ENCODE measurements at regions not wholly inside any gene's neighbourhood (a gene's known extent, or its start where the extent isn't known, plus 50 kb on each side); places are given as distances from the start of the nearest gene placed in this dataset.

- no peak overlapping the region for H3K9ac ChIP-seq (ENCODE audit: extremely low read depth, low read length, poor library complexity, severe bottlenecking)
- no peak overlapping the region for H3K4me3 ChIP-seq (ENCODE audit: low read length)
- Mint-ChIP-seq H3K27me3 (ENCODE audit: insufficient read depth) (peaks cover 1% of the 10 kb centered on the region), H3K36me3 (ENCODE audit: low read depth) (no peaks in the 10 kb centered on the region), H3K27ac (no peak overlapping the region), H3K4me3 (no peak overlapping the region), H3K4me1 (peaks cover 2% of the 10 kb centered on the region), H3K9me3 (no peaks in the 10 kb centered on the region)
- H3K4me1 ChIP-seq (ENCODE audit: control insufficient read depth, insufficient read depth, low read length) = no peaks in the 10 kb centered on the region
- no peaks in the 10 kb centered on the region for H3K36me3 ChIP-seq (ENCODE audit: control insufficient read depth, insufficient read depth, low read length)
- H3K27ac ChIP-seq (ENCODE audit: low read depth, low read length) = no peak overlapping the region
- no peaks in the 10 kb centered on the region for H3K9me3 ChIP-seq (ENCODE audit: control insufficient read depth, low read length)
- no peaks in the 10 kb centered on the region for H3K27me3 ChIP-seq (ENCODE audit: control insufficient read depth, insufficient read depth, low read length, poor library complexity, severe bottlenecking)
- WGBS, 2 experiments (ENCODE audit: insufficient coverage in 1 of 2, insufficient read length in 1 of 2) = 67 to 76% methylated on average over 6 to 12 of the region's 12 CpGs
- DNase-seq = peak; percentile 52
- TF ChIP-seq, protein P1, sequence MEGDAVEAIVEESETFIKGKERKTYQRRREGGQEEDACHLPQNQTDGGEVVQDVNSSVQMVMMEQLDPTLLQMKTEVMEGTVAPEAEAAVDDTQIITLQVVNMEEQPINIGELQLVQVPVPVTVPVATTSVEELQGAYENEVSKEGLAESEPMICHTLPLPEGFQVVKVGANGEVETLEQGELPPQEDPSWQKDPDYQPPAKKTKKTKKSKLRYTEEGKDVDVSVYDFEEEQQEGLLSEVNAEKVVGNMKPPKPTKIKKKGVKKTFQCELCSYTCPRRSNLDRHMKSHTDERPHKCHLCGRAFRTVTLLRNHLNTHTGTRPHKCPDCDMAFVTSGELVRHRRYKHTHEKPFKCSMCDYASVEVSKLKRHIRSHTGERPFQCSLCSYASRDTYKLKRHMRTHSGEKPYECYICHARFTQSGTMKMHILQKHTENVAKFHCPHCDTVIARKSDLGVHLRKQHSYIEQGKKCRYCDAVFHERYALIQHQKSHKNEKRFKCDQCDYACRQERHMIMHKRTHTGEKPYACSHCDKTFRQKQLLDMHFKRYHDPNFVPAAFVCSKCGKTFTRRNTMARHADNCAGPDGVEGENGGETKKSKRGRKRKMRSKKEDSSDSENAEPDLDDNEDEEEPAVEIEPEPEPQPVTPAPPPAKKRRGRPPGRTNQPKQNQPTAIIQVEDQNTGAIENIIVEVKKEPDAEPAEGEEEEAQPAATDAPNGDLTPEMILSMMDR (conservative IDR thresholded peaks at IDR 0.05) = no peak
Measured at GRCh38 chr16:10250137-10250828, 68.1 kb upstream of the GRIN2A start.

DNA sequence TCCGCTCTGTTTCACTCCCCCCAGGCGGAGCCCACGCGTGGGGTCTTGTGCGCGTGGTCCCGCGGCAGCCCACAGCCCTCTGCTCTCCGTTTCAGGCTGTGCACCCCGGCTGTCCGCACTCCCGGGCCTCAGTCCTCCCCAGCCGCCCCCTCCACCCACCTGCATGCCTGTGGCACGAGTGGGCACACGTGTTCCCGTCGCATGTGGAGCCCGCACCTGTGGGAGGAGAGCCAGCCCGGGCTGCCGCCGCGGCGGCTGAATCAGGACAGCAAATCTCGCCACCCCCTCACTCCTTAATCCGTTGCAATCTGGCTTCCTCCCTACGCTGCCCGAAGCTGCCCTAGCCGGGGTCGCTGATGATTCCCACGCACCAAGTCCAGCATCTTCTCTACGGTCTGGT lies 69.9 kb upstream of the GRIN2A start:
- Histone ChIP-seq H3K9me3 (ENCODE audit: control insufficient read depth, low read length) (no peaks in the 10 kb centered on the region), H3K36me3 (ENCODE audit: control insufficient read depth, insufficient read depth, low read length) (no peaks in the 10 kb centered on the region), H3K4me3 (ENCODE audit: low read length) (no peak overlapping the region), H3K4me1 (ENCODE audit: control insufficient read depth, insufficient read depth, low read length) (peaks cover 3% of the 10 kb centered on the region), H3K27me3 (ENCODE audit: control insufficient read depth, insufficient read depth, low read length, poor library complexity, severe bottlenecking) (no peaks in the 10 kb centered on the region), H3K27ac (ENCODE audit: low read depth, low read length) (no peak overlapping the region), H3K9ac (ENCODE audit: extremely low read depth, low read length, poor library complexity, severe bottlenecking) (no peak overlapping the region)
- peaks cover 7% of the 10 kb centered on the region for H3K27me3 Mint-ChIP-seq (ENCODE audit: insufficient read depth)
- H3K27ac Mint-ChIP-seq = no peak overlapping the region
- H3K9me3 Mint-ChIP-seq = no peaks in the 10 kb centered on the region
- no peak for DNase-seq
- TF ChIP-seq, protein P1 (conservative IDR thresholded peaks at IDR 0.05) = no peak
- no peaks in the 10 kb centered on the region for H3K36me3 Mint-ChIP-seq (ENCODE audit: low read depth)
- H3K4me3 Mint-ChIP-seq = no peak overlapping the region
- peaks cover 9% of the 10 kb centered on the region for H3K4me1 Mint-ChIP-seq
- whole genome bisulfite sequencing, 2 experiments (ENCODE audit: insufficient coverage in 1 of 2, insufficient read length in 1 of 2) = 92 to 97% methylated on average over 10 to 31 of the region's 31 CpGs

DNA sequence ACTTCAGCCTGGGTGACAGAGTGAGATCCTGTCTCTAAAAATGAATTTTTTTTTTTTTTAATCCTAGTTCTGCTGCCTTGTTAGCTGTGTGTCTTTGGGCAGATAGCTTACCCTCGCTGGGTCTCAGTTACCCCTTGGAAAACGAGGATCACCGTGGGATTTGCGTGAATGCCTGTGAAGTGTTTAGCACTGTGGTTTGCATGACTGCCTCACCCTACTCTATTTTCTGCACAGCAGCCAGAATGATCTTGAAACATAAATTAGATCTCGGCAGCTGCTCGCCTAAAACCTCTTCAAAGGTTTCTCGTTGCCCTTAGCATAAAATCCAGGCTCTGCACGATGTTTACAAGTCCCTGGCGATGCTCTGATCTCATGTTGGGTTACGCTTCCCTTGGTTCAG lies 71.2 kb upstream of the GRIN2A start:
- Mint-ChIP-seq H3K27ac (no peak overlapping the region), H3K9me3 (no peaks in the 10 kb centered on the region), H3K36me3 (ENCODE audit: low read depth) (no peaks in the 10 kb centered on the region), H3K27me3 (ENCODE audit: insufficient read depth) (peaks cover 7% of the 10 kb centered on the region), H3K4me1 (peaks cover 13% of the 10 kb centered on the region), H3K4me3 (no peak overlapping the region)
- WGBS, 2 experiments (ENCODE audit: insufficient coverage in 1 of 2, insufficient read length in 1 of 2) = 94 to 95% methylated on average over 7 to 10 of the region's 10 CpGs
- Histone ChIP-seq H3K27me3 (ENCODE audit: control insufficient read depth, insufficient read depth, low read length, poor library complexity, severe bottlenecking) (no peaks in the 10 kb centered on the region), H3K4me1 (ENCODE audit: control insufficient read depth, insufficient read depth, low read length) (peaks cover 4% of the 10 kb centered on the region), H3K36me3 (ENCODE audit: control insufficient read depth, insufficient read depth, low read length) (no peaks in the 10 kb centered on the region), H3K4me3 (ENCODE audit: low read length) (no peak overlapping the region), H3K9ac (ENCODE audit: extremely low read depth, low read length, poor library complexity, severe bottlenecking) (no peak overlapping the region), H3K9me3 (ENCODE audit: control insufficient read depth, low read length) (no peaks in the 10 kb centered on the region), H3K27ac (ENCODE audit: low read depth, low read length) (no peak overlapping the region)
- TF ChIP-seq, protein P1 (conservative IDR thresholded peaks at IDR 0.05) = no peak
- no peak for DNase-seq

All from endodermal cell (in vitro differentiated cells).